ENCODE measurements at regions not wholly inside any gene's neighbourhood (a gene's known extent, or its start where the extent isn't known, plus 50 kb on each side); places are given as distances from the start of the nearest gene placed in this dataset.

GRCh38 chr14:53695692-53696214, 260.9 kb downstream of the BMP4 start:
- TF ChIP-seq CTCF (conservative IDR thresholded peaks at IDR 0.05), result no peak
- no peak for TF ChIP-seq EZH2 (IDR thresholded peaks at IDR 0.05; ENCODE audit: low read depth)
- Histone ChIP-seq H3K4me2 (no peak overlapping the region), H3K4me1 (replicated peaks; ENCODE audit: insufficient read depth) (peaks cover 7% of the 10 kb centered on the region; the same call in 1 of the 2 replicates), H3K36me3 (ENCODE audit: low read depth) (no peaks in the 10 kb centered on the region), H3K9me3 (ENCODE audit: insufficient read depth, low read depth) (no peaks in the 10 kb centered on the region), H2AFZ (no peak overlapping the region), H3K4me3 (no peak overlapping the region), H3K27me3 (ENCODE audit: insufficient read depth, low read depth) (no peaks in the 10 kb centered on the region), H3F3A (ENCODE audit: insufficient read depth, low read depth) (peaks cover 9% of the 10 kb centered on the region), H3K9me2 (ENCODE audit: insufficient read depth) (no peaks in the 10 kb centered on the region; the same call in 1 of the 2 replicates), H4K20me1 (ENCODE audit: insufficient read depth) (no peaks in the 10 kb centered on the region), H3K79me2 (ENCODE audit: low read depth) (no peaks in the 10 kb centered on the region), H3K27ac (no peak overlapping the region)
- DNase-seq, result no peak
- CTCF ChIA-PET, result interaction anchor here (0.6 kb wide), 1 partner anchor 81 kb away, joined by 7 read pairs; no protein-coding TSS in a partner anchor
- intact Hi-C loops (cut with micrococcal nuclease; ENCODE audit: unreplicated experiment), result no loop called here
- BruUV-seq (replicated peaks), result no TSS peak
- POLR2A ChIA-PET (ENCODE audit: unreplicated experiment), result interaction anchor here (0.7 kb wide), 1 partner anchor 1602 kb away, joined by 6 read pairs; no protein-coding TSS in a partner anchor

GRCh38 chr14:53692885-53693284, 263.7 kb downstream of the BMP4 start:
- H3K4me2 ChIP-seq, result no peak overlapping the region
- no peak for DNase-seq
- H2AFZ ChIP-seq, result no peak overlapping the region
- no peak overlapping the region for H3K4me3 ChIP-seq
- ChIA-PET CTCF (no interaction called here), POLR2A (ENCODE audit: unreplicated experiment) (interaction anchor here (0.6 kb wide), 1 partner anchor 164 kb away, joined by 5 read pairs; no protein-coding TSS in a partner anchor)
- intact Hi-C loops (cut with micrococcal nuclease; ENCODE audit: unreplicated experiment), result no loop called here
- H3F3A ChIP-seq (ENCODE audit: insufficient read depth, low read depth), result peaks cover 9% of the 10 kb centered on the region
- H3K79me2 ChIP-seq (ENCODE audit: low read depth), result no peaks in the 10 kb centered on the region
- H4K20me1 ChIP-seq (ENCODE audit: insufficient read depth), result no peaks in the 10 kb centered on the region
- no peaks in the 10 kb centered on the region for H3K36me3 ChIP-seq (ENCODE audit: low read depth)
- no peaks in the 10 kb centered on the region; the same call in 1 of the 2 replicates for H3K9me2 ChIP-seq (ENCODE audit: insufficient read depth)
- no peak overlapping the region for H3K27ac ChIP-seq
- no peaks in the 10 kb centered on the region for H3K27me3 ChIP-seq (ENCODE audit: insufficient read depth, low read depth)
- BruUV-seq (replicated peaks), result no TSS peak
- no peaks in the 10 kb centered on the region for H3K9me3 ChIP-seq (ENCODE audit: insufficient read depth, low read depth)
- H3K4me1 ChIP-seq (replicated peaks; ENCODE audit: insufficient read depth), result peaks cover 7% of the 10 kb centered on the region; the same call in 1 of the 2 replicates
- TF ChIP-seq CTCF (conservative IDR thresholded peaks at IDR 0.05) (no peak), EZH2 (IDR thresholded peaks at IDR 0.05; ENCODE audit: low read depth) (no peak)

- Histone ChIP-seq H3K79me2 (ENCODE audit: low read depth) (no peaks in the 10 kb centered on the region), H3F3A (ENCODE audit: insufficient read depth, low read depth) (peaks cover 9% of the 10 kb centered on the region), H3K9me3 (ENCODE audit: insufficient read depth, low read depth) (no peaks in the 10 kb centered on the region), H2AFZ (no peak overlapping the region), H3K4me3 (no peak overlapping the region), H3K27ac (no peak overlapping the region), H3K9me2 (ENCODE audit: insufficient read depth) (no peaks in the 10 kb centered on the region; the same call in 1 of the 2 replicates), H4K20me1 (ENCODE audit: insufficient read depth) (no peaks in the 10 kb centered on the region), H3K4me2 (no peak overlapping the region), H3K36me3 (ENCODE audit: low read depth) (no peaks in the 10 kb centered on the region), H3K4me1 (replicated peaks; ENCODE audit: insufficient read depth) (peaks cover 7% of the 10 kb centered on the region; the same call in 1 of the 2 replicates), H3K27me3 (ENCODE audit: insufficient read depth, low read depth) (no peaks in the 10 kb centered on the region)
- no peak for DNase-seq
- ChIA-PET POLR2A (ENCODE audit: unreplicated experiment) (interaction anchor here (0.6 kb wide), 1 partner anchor 165 kb away, joined by 5 read pairs; no protein-coding TSS in a partner anchor), CTCF (no interaction called here)
- intact Hi-C loops (cut with micrococcal nuclease; ENCODE audit: unreplicated experiment), result no loop called here
- TF ChIP-seq EZH2 (IDR thresholded peaks at IDR 0.05; ENCODE audit: low read depth) (no peak), CTCF (conservative IDR thresholded peaks at IDR 0.05) (no peak)
- no TSS peak for BruUV-seq (replicated peaks)
These were observed 264.2 kb downstream of the BMP4 start for GRCh38 chr14:53692451-53692850.
